BJ (cell line): ENCODE measurements at regions not wholly inside any gene's neighbourhood (a gene's known extent, or its start where the extent isn't known, plus 50 kb on each side); places are given as distances from the start of the nearest gene placed in this dataset.
A peak's percentile ranks its signal among the peaks of the same experiment; 100 is the strongest.
"Not testable (repeated sequence)": the region's sequence is repeated elsewhere in the genome, so short reads cannot be mapped to it uniquely, and the experiment has no call there.

Experiments used
- CTCF ChIA-PET: fragments of 350-600 bp; formaldehyde crosslinking; extraction: SDS; loops from one replicate; lab custom pipeline; 2021; ENCODE audit warnings: antibody characterized with exemption, inconsistent platforms; lab: Yijun Ruan, JAX
- POLR2A ChIA-PET: fragments of 300-600 bp; sonication (Branson Sonifier 250); formaldehyde crosslinking; extraction: SDS; loops from one replicate; lab custom pipeline; 2021; ENCODE audit warnings: antibody characterized with exemption; lab: Charles Lee
- DNase-seq: peaks from one replicate; pipeline ENCODE4 v3.0.0-alpha.2; 2011; ENCODE audit warnings: low read depth
- H3K27me3 ChIP-seq: 2 replicates; pipeline ENCODE4 v1.6.0; 2011; ENCODE audit warnings: low read length; ENCODE audit not compliant: control insufficient read depth, insufficient read depth
- H3K36me3 ChIP-seq: 2 replicates; pipeline ENCODE4 v1.5.1; 2011; ENCODE audit warnings: low read length; ENCODE audit not compliant: control insufficient read depth, insufficient read depth
- H3K4me3 ChIP-seq: 2 replicates; pipeline ENCODE4 v1.5.1; 2011; ENCODE audit warnings: low read depth, mild to moderate bottlenecking, control low read depth, low read length
- TF ChIP-seq, protein P1 (sequence below): IDR thresholded peaks from 2 replicates; pipeline ENCODE4 v1.5.1; 2011; ENCODE audit warnings: low read depth, mild to moderate bottlenecking, control low read depth, inconsistent platforms, low read length, moderate library complexity; ENCODE audit not compliant: insufficient read depth

GRCh38 chr12:114500131-114500530 lies 94.2 kb upstream of the TBX5 start:
- CTCF ChIA-PET = interaction anchor here (0.6 to 2.2 kb wide), 3 partner anchors 9 to 24 kb away, joined by 3 to 13 read pairs (median 5); no protein-coding TSS in a partner anchor
- TF ChIP-seq, protein P1, sequence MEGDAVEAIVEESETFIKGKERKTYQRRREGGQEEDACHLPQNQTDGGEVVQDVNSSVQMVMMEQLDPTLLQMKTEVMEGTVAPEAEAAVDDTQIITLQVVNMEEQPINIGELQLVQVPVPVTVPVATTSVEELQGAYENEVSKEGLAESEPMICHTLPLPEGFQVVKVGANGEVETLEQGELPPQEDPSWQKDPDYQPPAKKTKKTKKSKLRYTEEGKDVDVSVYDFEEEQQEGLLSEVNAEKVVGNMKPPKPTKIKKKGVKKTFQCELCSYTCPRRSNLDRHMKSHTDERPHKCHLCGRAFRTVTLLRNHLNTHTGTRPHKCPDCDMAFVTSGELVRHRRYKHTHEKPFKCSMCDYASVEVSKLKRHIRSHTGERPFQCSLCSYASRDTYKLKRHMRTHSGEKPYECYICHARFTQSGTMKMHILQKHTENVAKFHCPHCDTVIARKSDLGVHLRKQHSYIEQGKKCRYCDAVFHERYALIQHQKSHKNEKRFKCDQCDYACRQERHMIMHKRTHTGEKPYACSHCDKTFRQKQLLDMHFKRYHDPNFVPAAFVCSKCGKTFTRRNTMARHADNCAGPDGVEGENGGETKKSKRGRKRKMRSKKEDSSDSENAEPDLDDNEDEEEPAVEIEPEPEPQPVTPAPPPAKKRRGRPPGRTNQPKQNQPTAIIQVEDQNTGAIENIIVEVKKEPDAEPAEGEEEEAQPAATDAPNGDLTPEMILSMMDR = no peak
- Histone ChIP-seq H3K4me3 (no peak overlapping the region), H3K27me3 (peaks cover 2% of the 10 kb centered on the region), H3K36me3 (no peaks in the 10 kb centered on the region)
- DNase-seq = no peak
- POLR2A ChIA-PET = no interaction called here

DNA sequence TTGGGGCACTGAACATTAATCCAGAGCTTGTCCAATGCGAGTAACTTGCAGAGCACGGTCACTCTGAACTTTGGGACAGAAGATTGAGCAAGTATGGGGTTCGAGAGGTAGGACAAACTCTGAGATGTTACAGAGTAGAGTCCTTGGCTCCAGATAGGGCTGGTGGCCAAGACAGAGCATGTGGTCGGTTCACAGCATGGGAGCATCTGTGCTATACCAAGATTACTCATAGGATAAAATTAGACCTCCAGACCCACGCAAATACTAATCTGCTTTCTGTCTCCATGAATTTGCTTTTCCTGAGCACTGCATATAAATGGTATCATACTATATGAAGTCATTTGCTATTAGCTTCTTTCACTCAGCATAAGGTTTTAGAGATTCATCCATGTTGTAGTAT lies 93.4 kb upstream of the TBX5 start:
- TF ChIP-seq, protein P1 = no peak
- ChIA-PET CTCF (interaction anchor here (0.6 to 2.2 kb wide), 4 partner anchors 9 to 519 kb away, joined by 3 to 13 read pairs (median 4); no protein-coding TSS in a partner anchor), POLR2A (no interaction called here)
- Histone ChIP-seq H3K27me3 (peaks cover 2% of the 10 kb centered on the region), H3K36me3 (no peaks in the 10 kb centered on the region), H3K4me3 (no peak overlapping the region)
- DNase-seq = peak; percentile 31

DNA sequence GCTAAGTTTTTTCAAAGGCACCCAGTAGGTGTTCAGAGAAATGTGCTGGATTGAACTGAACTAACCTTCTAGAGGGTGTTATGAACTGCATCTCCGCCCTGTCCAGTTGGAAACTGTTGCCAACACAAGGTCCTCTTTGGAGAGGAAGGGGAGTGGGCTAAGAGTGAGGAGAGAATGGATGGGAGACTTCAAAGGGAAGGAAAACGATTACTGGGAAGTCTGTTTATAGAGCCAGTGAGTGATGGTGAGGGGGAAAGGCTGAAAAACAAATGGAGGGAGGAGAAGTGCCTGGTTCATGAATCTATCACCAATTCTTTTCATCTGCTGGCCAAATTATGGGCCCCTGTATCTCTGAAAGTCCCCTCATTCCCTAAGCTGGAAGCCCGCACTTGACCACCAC lies 86.0 kb upstream of the TBX5 start:
- POLR2A ChIA-PET = no interaction called here
- CTCF ChIA-PET = interaction anchor here (1.6 kb wide), 1 partner anchor 11 kb away, joined by 6 read pairs; no protein-coding TSS in a partner anchor
- Histone ChIP-seq H3K36me3 (no peaks in the 10 kb centered on the region), H3K4me3 (no peak overlapping the region), H3K27me3 (peaks cover 9% of the 10 kb centered on the region)
- TF ChIP-seq, protein P1 = no peak
- no peak for DNase-seq

GRCh38 chr12:114484822-114485459 lies 79.0 kb upstream of the TBX5 start:
- H3K4me3 ChIP-seq, H3K36me3 ChIP-seq, POLR2A ChIA-PET, DNase-seq: not testable (repeated sequence)
- peaks cover 12% of the 10 kb centered on the region for H3K27me3 ChIP-seq
- CTCF ChIA-PET = interaction anchor here (0.9 kb wide), 1 partner anchor 505 kb away, joined by 3 read pairs; no protein-coding TSS in a partner anchor

- CTCF ChIA-PET = interaction anchor here (0.9 to 4.0 kb wide), 3 partner anchors 18 to 504 kb away, joined by 3 to 20 read pairs (median 4); no protein-coding TSS in a partner anchor
- TF ChIP-seq, protein P1 = no peak
- H3K36me3 ChIP-seq = no peaks in the 10 kb centered on the region
- POLR2A ChIA-PET = no interaction called here
- no peak overlapping the region for H3K4me3 ChIP-seq
- DNase-seq = no peak
- peaks cover 12% of the 10 kb centered on the region for H3K27me3 ChIP-seq
Observed at GRCh38 chr12:114483996-114484395, 78.1 kb upstream of the TBX5 start.

DNA sequence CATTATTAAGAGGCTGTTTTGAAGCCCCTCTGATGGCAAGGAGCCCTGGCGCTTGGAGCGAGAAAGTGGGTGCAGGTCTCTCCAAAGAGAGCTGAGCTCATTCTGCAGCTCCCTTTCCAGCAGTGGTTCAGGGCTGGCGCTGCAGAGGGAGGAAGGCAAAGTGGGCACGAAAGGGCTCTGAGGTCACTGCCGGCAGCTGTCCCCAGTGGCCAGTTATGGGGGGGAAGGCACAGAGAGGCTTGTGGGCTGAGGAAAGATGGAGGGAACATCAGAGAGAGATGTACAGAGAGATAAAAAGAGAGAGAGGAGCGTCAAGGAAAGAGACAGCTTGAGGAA lies 75.2 kb upstream of the TBX5 start:
- no peaks in the 10 kb centered on the region for H3K36me3 ChIP-seq
- ChIA-PET CTCF (interaction anchor here (0.9 to 4.0 kb wide), 9 partner anchors 10 to 515 kb away, joined by 3 to 20 read pairs (median 4); partner anchors contain the start of gene RBM19), POLR2A (no interaction called here)
- no peak for DNase-seq
- TF ChIP-seq, protein P1 = no peak
- peaks cover 11% of the 10 kb centered on the region for H3K27me3 ChIP-seq
- H3K4me3 ChIP-seq = peak overlapping the region; percentile 58
